HuH-7.5 (cell line): ENCODE measurements at regions not wholly inside any gene's neighbourhood (a gene's known extent, or its start where the extent isn't known, plus 50 kb on each side); places are given as distances from the start of the nearest gene placed in this dataset.
"Not testable (repeated sequence)": the region's sequence is repeated elsewhere in the genome, so short reads cannot be mapped to it uniquely, and the experiment has no call there.

Experiments
- DNase-seq: peaks from one replicate; pipeline ENCODE4 v3.0.0; 2011; ENCODE audit warnings: low spot score

DNA sequence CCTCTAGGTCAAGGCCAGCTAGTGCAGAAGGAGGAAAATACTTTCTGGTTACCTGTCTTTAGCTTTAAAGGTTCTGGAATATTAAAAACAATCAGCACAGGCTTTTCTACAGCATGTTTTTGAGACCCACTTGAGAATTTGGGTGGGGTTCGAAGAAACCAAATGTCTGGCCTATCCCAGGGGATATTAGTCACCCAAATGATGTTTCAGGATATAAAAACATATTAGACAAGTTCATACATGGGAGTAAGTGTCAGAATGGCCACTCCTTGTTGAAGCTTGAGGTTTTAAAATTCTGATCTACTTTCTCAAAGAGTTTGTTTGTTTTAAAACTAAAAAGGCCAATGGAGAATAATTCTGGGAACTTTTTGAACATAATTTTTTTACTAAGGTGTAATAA lies 158.6 kb upstream of the DLX2 start:
- DNase-seq = no peak

DNA sequence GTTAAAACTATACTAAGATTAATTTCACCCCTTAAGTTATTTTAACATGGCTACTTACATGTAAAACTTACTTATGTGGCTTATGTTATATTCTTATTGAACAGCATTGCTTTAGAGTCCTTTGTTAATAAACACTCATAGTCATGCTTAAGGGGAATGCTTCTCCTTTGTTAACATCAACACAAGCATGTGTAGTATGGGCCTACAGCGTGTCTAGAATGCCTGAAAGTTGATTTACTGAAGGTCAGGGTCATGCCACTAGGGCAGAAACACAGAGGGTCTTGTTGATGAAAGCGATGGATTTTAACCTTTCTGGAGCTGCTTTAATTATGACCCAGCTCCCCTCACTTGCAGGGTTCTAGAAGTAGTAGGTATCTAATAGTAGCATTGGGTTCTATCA lies 159.8 kb upstream of the DLX2 start:
- DNase-seq = no peak

DNA sequence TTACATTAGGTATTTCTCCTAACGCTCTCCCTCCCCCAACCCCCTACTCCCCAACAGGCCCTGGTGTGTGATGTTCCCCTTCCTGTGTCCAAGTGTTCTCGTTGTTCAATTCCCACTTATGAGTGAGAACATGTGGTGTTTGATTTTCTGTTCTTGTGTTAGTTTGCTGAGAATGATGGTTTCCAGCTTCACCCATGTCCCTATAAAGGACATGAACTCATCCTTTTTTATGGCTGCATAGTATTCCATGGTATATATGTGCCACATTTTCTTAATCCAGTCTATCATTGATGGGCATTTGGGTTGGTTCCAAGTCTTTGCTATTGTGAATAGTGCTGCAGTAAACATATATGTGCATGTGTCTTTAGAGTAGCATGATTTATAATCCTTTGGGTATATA lies 162.1 kb upstream of the DLX2 start:
- DNase-seq = not testable (repeated sequence)

DNA sequence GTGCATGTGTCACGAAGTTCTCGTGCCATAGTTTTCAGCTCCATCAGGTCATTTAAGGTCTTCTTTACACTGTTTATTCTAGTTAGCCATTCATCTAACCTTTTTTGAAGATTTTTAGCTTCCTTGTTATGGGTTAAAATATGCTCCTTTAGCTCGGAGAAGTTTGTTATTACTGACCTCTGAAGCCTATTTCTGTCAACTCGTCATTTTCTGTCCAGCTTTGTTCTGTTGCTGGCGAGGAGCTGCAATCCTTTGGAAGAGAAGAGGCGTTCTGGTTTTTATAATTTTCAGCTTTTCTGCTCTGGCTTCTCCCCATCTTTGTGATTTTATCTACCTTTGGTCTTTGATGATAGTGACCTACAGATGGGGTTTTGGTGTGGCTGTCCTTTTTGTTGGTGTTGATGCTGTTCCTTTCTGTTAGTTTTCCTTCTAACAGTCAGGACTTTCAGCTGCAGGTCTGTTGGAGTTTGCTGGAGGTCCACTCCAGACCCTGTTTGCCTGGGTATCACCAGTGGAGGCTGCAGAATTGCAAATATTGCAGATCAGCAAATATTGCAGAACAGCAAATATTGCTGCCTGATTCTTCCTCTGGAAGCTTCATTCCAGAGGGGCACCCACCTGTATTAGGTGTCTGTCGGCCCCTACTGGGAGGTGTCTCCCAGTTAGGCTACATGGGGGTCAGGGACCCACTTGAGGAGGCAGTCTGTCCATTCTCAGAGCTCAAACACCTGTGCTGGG lies 157.7 kb upstream of the ITGA6 start:
- not testable (repeated sequence) for DNase-seq

DNA sequence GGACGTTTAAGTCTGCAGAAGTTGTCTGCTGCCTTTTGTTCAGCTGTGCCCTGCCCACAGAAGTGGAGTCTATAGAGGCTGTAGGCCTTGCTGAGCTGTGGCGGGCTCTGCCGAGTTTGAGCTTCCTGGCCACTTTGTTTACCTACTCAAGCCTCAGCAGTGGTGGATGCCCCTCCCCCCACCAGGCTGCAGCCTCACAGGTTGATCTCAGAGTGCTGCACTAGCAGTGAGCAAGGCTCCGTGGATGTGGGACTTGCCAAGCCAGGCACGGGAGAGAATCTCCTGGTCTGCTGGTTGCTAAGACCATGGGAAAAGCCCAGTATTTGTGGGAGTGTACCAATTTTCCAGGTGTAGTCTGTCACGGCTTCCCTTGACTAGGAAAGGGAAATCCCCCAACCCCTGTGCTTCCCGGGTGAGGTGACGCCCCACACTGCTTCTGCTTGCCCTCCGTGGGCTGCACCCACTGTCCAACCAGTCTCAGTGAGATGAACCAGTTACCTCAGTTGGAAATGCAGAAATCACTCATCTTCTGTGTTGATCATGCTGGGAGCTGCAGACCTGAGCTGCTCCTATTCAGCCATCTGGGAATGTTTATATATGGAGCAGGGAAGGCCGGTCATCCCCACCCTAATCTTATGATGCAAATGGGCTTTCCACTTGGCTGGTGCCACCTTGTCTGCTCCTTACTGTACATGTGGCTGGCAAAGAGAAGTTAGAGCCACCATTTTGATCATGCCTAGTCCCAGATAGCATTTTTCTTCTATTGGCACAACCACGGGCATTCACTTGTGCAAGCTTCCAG lies 156.9 kb upstream of the ITGA6 start:
- no peak for DNase-seq

DNA sequence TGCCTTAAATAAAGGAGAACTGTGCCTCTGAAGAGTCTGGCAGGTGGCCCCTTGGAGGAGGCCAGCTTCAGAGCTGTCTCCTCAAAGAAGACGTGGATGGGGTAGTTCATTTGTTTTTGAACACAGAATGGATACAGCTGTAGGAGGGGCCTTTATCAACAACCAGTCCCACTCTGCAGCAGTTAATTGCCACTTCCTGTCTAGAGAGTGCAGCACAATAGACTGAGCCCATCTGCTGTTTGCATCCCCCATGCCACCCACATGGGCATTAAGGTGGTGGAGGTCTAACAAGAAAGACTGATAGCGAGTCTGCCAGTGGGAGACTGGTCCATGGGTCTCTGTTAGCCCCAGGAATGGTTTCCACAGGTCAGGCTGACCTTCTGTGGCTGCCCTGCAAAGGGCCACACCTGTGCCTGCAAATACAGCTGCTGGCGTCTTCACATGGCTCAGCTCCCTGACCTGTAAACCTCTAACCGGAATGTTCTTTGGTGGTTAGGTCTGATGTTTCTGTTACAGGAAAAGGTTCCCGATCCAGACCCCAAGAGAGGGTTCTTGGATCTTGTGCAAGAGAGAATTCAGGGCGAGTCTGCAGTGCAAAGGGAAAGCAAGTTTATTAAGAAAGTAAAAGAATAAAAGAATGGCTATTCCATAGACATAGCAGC lies 153.3 kb upstream of the ITGA6 start:
- DNase-seq = no peak

DNA sequence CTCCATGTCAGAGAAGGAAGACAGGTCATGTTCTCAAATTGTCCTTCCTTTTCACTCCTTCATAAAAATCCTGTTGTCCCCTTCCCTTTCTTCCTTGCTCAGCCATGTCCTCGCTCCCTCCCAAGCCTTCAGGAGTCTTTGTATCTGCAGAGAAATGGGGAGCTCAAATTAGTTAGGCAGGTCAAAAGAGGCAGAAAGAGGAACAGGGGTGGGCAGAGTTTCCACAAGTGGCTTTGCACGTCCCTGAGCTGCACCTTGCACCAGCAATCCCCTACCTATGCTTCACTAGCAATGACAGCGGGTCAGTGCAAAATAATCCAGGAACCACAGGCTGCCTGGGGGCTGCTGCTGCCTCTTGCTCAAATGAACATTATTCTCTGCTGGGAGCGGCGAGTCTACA lies 152.1 kb upstream of the ITGA6 start:
- no peak for DNase-seq

DNA sequence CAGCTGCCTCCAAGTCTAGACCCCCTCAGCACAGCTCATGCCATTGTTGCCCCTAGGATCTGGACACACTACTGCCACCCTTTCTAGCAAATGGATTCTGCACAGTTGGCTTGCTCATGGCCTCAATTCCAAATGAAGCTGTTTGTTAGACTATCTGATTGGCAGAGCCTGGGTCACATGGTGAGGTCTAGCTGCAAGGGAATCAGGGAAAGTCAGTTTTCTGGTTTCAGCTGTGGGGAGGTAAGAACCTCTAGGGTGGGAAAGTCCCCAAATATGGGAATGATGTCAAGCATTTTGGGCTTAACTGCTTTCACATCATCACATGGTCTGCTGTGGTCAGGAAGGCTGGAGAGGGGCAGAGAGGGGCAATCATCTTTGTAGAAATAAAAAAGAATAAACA lies 150.4 kb upstream of the ITGA6 start:
- no peak for DNase-seq

DNA sequence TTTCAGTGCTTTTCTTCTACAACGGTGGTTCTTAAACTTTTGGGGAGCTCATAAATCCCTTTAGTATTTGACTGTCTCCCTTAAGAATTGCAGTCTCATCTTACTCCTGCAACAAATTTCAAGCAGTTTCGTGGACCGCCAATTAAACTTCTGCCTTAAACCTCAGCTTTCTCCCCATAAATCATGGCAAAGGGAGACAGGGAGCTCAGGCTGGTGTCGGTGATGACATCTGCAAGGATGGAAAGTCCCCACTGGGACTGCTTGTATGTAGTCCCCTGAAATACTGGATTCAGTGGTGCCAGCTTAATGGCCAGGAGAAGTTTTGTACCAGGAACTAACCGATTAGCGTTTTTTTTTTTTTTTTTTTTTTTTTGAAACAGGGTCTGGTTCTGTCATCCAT lies 148.7 kb upstream of the ITGA6 start:
- DNase-seq = no peak

DNA sequence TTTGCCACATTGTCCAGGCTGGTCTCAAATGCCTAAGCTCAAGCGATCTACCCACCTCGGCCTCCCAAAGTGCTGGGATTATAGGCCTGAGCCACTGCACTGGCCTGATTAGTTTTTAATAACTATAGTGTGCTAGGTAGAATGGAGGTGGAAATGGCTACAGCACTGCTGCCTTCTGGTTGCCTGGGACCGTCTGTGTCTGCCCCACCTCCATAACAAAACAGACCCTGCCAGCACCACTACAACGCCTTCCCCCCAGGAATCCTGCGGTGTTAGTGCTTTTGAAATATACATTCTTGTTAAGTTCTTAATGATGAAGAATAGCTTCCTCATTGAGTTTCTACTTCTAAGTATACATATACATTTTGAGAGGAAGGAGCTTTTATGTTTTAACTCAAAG lies 148.2 kb upstream of the ITGA6 start:
- DNase-seq = no peak

DNA sequence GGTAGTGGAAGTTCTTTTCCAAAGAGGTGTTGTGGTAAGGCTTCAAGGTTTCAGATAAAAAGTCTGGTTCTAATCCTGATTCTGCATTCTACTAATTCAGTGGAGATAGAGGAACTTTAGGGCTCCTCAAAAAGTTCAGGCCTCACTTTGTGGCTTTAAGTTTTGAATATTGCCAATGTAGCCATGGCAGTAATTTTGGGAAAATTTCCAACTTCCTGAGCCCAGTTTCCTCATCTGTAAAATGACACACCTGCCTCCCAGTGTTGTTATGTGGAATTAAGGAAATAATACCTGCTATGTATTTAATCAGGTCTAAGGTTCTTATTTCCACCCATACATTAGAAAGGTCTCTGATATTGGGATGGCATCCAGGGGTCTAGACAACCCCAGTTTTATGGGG lies 147.6 kb upstream of the ITGA6 start:
- DNase-seq = no peak

DNA sequence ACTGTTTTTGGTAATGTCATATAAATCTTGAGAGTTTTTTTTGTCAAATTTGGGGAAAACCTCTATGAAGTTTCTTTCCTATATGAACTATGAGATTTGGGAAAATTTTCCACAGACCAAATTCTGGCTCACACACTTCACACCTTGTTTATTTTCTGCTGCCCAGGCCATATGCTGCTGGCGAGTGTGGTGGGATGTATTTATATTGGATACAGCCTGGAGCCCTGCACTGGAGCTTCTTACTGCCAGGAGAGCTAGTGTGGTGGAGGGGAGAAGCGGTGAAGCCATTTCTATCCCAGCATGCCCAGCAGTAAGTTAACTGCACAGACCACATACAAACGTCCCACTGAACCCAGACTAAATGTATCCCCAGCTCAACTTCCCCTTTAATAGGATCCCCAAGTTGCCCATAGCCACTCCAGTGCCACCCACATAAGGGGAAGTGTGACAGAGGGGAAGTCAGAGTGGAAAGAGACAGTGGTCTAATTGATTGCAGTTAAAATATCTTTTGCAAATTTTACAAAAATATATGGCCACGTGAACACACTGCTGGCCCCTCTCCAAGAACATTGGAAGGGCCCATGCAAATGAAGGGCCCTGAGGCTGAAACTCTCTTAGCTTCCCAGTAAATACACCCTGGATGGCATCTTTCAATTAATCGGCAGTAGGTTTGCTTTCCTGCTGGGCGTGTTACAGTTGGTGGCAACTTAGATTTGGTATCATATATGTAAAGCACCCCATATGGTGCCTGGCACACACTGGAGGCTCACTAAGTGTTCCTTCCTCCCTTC lies 146.6 kb upstream of the ITGA6 start:
- DNase-seq = no peak

DNA sequence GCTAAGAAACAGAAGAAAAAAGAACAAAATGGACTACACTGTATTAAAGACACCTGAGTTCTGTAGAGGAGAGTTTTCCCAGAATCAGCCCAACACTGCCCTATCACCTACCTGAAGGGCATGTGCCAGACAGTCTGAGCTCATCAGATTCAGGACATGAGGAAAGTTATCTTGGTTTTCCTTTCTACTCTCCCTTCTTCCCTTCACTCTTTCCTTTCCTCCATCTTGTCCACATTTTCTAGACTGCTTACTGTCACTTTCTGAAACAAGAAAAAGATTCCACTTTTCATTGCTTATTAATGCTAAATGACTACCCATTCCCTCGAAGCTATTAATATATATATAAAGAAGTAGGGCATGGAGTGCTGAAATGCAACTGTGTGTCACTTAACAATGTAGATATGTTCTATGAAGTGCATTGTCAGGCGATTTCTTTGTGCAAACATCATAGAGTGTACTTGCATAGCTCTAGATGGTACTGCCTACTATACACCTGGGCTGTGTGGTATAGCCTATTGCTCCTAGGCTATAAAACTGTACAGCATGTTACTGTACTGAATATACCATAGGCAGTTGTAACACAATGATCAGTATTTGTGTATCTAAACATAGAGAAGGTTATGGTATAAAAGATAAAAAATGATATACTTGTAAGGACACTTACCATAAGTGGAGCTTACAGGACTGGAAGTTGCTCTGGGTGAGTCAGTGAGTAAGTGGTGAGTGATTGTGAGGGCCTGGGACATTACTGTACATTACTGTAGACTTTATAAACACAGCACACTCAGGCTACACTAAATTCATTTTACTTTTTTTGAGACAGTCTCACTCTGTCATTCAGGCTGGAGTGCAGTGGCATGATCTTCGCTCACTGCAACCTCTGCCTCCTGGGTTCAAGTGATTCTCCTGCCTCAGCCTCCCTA lies 145.5 kb upstream of the ITGA6 start:
- DNase-seq = no peak

DNA sequence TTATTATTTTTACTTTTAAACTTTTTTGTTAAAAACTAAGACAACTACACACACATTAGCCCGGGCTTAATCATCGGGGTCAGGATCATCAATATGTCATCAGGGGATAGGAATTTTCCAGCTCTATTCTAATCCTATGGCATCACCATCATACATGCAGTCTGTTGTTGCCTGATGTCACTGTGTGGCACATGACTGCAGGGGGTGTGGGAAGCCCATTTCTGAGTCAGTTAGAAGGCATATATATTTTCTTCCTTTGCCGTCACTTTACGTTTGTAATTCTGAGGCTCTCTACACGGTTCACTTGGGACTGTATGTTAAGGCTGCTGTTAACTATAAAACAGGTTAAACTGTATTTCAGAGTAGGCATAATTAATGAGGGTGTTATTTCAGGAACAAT lies 144.4 kb upstream of the ITGA6 start:
- DNase-seq = no peak

DNA sequence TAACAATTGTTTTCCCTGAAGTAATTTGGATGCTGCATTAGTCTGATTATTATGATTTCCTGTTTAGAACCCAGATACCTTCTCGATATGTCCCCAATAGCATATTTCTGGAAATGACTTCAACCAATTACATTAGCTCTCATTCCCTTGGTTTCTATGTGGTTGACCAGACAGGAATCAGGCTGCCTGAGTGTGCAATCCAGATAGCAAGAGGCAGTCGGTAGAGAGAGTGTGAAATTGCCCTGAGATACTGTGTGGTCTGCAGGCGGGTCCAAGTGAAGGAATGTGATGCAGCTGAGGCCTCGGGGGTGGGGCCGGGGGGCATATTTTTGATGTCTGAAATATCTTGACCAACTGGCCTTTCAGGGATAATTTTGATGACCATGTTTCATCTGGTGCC lies 143.9 kb upstream of the ITGA6 start:
- no peak for DNase-seq

DNA sequence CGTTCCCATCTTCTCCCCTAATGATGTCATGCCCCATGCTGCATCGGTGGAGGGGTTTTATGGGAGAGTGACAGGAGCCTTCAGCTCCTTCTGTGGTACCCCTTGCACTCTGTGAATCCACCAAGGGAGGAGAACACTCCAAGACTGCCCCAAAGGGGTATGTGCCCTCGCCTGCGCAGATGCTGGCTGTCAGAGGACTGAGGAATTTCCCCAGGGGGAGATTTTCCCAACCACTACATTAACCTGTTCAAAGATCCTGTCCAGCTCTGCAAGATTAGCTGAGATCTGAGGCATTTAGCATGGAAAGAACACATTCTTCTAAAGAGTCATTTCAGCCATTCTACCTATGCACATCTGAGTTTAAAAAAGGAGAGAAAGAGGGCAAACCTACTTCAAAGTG lies 143.2 kb upstream of the ITGA6 start:
- DNase-seq = no peak

DNA sequence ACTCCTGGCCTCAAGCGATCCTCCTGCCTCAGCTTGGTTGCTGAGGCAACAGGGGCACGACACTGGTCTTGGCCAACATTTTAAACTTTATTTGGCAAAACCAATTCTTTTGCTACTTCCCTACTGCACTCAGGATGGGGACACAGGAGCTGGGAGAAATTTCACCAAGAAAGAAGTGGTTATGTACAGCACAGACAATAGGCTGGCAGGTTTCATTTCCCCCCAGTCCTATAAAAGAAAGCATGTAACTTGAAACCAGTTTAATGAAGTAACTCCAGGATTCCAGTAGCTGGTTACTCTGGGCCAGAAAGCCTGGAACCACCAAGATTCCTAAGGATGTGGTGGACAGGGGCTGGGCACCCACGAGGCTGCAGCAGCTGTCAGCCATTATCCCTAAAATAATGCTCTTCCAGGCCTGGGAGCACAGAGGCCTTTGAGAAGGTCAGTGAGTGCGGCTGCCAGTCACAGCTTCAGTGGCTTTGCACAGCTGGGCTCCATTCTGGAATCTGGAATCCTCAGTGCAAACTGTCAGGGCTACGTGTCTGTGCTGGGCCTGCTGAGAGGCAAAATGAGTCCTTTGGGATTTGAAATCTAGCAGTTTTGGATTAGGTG lies 142.3 kb upstream of the ITGA6 start:
- no peak for DNase-seq

DNA sequence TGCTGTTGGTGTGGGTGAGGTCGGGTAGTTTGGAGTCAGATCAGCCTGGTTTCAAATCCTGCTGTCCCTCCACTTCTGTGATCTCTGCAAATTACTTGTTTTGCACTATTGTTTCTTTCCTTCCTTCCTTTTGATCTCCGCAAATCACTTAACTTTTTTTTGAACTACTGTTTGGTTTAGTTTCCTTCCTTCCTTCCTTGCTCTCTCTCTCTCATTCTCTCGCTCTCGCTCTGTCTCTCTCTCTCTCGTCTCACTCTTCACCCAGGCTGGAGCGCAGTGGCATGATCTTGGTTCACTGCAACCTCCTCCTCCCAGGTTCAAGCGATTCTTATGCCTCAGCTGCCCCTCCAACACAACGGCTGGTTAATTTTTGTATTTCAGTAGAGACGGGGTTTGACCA lies 141.6 kb upstream of the ITGA6 start:
- no peak for DNase-seq

DNA sequence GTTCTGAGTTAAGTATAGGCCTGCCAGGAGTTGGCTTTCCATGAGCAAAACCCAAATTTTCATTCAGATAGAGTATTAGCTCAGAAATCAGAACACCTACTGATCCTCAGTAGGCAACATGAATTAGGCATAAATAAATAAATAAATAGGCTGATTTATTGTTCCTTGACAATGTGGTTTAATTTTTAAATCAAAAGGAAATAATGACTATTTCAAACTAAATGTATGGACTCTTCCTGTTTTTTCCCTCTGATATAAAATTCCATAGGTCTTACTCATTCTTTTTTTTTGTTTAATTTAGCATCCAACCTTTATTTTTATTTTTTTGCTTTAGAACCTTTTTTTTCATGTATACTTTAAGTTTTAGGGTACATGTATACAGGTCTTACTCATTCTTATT lies 140.2 kb upstream of the ITGA6 start:
- DNase-seq = no peak

DNA sequence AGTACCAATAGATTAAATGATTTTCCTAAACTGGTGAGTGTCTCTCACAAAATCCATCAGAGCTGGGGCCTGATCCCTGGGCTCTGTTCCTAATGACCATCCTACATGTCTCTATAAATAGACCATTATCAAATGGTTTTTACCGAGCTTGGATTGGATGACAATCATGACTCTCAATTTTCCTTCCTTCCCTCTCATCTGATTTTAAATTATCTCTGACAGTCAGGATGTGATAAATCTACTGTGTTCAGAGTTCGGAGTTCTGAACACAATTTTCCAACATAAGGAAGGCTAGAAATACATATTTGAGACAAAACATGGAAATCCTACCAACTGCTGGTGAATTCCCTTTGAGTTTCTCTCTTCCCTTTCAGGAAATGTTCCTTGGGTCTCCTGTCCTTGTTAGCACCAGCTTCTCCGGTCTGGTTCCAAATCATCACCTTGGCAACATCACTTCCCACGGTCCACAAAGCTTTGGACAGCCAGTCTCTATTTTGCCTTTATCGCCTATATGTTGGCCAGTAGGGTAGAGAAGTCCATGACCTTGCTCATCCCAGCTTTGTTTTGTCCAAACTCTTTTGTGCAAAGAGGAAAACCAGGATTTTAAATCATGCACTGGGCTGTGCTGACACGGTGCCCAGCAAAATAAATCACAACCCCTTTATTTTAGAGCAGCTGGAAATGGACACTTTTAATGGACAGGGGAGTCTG lies 139.6 kb upstream of the ITGA6 start:
- DNase-seq = no peak
